NOMO-1 treated with DMSO at 0.1 percent for 48 hours (cell line): ENCODE measurements at regions not wholly inside any gene's neighbourhood (a gene's known extent, or its start where the extent isn't known, plus 50 kb on each side); places are given as distances from the start of the nearest gene placed in this dataset.
"Not testable (repeated sequence)": the region's sequence is repeated elsewhere in the genome, so short reads cannot be mapped to it uniquely, and the experiment has no call there.

Experiments used
- DNase-seq: peaks from one replicate; lab custom pipeline; 2025; ENCODE audit not compliant: unreplicated experiment; lab: John Stamatoyannopoulos, UW

- no peak for DNase-seq
Measured at GRCh38 chr2:89833116-89833779, 1141.8 kb downstream of the RPIA start.

GRCh38 chr2:89833780-89834117 is 1142.3 kb downstream of the RPIA start:
- DNase-seq, result no peak

- no peak for DNase-seq
Measured at GRCh38 chr2:89834306-89834705, 1142.8 kb downstream of the RPIA start.

- not testable (repeated sequence) for DNase-seq
Measured at GRCh38 chr2:89836326-89836725, 1144.9 kb downstream of the RPIA start.

- no peak for DNase-seq
Measured at GRCh38 chr2:89837962-89838625, 1146.6 kb downstream of the RPIA start.

GRCh38 chr2:89840175-89840574 is 1148.7 kb downstream of the RPIA start:
- not testable (repeated sequence) for DNase-seq

GRCh38 chr2:89840781-89841475 is 1149.5 kb downstream of the RPIA start:
- DNase-seq, result not testable (repeated sequence)

- no peak for DNase-seq
Measured at GRCh38 chr2:89841476-89841840, 1150.0 kb downstream of the RPIA start.

GRCh38 chr2:89842180-89842908 is 1150.9 kb downstream of the RPIA start:
- no peak for DNase-seq

- no peak for DNase-seq
Measured at GRCh38 chr2:89844221-89844943, 1152.9 kb downstream of the RPIA start.

GRCh38 chr2:89845532-89845931 is 1154.1 kb downstream of the RPIA start:
- no peak for DNase-seq

- DNase-seq, result no peak
Measured at GRCh38 chr2:89848114-89848513, 1156.6 kb downstream of the RPIA start.

GRCh38 chr2:89848763-89849368 is 1157.4 kb downstream of the RPIA start:
- DNase-seq, result no peak

GRCh38 chr2:89849731-89850130 is 1158.3 kb downstream of the RPIA start:
- DNase-seq, result no peak

- DNase-seq, result no peak
Measured at GRCh38 chr2:89850481-89850880, 1159.0 kb downstream of the RPIA start.

- DNase-seq, result no peak
Measured at GRCh38 chr2:89850881-89851582, 1159.6 kb downstream of the RPIA start.

- DNase-seq, result no peak
Measured at GRCh38 chr2:89851583-89851905, 1160.1 kb downstream of the RPIA start.

- not testable (repeated sequence) for DNase-seq
Measured at GRCh38 chr2:89853427-89853826, 1162.0 kb downstream of the RPIA start.

- DNase-seq, result not testable (repeated sequence)
Measured at GRCh38 chr2:89855752-89856151, 1164.3 kb downstream of the RPIA start.

- DNase-seq, result not testable (repeated sequence)
Measured at GRCh38 chr2:89856305-89856704, 1164.8 kb downstream of the RPIA start.
